GM21576 (cell line): ENCODE measurements at regions not wholly inside any gene's neighbourhood (a gene's known extent, or its start where the extent isn't known, plus 50 kb on each side); places are given as distances from the start of the nearest gene placed in this dataset.

Experiments used
- ATAC-seq: cut with Tn5 transposase; IDR thresholded peaks from one replicate; pipeline ENCODE4 v1.9.1; 2021; ENCODE audit warnings: mild to moderate bottlenecking, moderate library complexity; ENCODE audit not compliant: unreplicated experiment

GRCh38 chr11:39145346-39145745, 2314.1 kb downstream of the LRRC4C start:
- ATAC-seq = no peak

GRCh38 chr11:39144351-39145130, 2314.9 kb downstream of the LRRC4C start:
- no peak for ATAC-seq

DNA sequence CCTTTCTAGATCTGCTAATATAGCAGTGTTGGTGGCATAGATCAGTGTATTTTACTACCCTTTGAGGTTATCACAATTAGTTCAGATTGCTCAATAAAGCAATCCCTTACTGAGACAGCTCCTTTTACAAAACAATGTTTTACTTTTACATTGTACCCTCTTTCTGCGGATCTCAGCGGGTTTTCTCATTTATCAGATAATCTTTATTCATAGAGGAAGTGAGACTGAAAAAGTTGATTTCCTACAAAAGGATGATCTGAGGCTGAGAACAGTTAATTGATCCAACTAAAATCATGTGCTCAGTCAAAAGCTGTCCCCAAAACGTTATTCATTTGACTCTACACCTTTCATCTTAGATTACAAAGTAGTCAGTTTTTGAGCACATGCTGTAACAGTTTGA, 2319.9 kb downstream of the LRRC4C start:
- ATAC-seq = no peak

DNA sequence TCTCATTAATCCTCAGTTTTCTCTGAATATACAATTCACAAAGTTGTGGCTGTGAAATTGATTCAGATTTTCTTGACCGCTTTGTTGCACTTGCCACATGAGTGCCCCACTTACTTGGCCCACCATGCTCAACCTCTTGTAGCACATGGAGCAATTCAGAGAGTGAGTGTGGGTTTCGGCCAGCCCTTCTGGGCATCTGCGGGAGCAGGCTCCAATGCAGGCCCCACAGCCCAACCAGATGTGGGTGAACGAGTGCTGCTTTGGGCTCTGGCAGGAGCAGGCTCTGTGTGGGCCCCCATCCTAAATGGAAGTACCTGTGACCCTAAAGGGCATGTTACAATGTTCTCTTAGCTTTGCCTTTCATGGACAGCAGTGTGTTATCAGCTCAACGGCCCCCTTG, 2338.6 kb downstream of the LRRC4C start:
- ATAC-seq = no peak

DNA sequence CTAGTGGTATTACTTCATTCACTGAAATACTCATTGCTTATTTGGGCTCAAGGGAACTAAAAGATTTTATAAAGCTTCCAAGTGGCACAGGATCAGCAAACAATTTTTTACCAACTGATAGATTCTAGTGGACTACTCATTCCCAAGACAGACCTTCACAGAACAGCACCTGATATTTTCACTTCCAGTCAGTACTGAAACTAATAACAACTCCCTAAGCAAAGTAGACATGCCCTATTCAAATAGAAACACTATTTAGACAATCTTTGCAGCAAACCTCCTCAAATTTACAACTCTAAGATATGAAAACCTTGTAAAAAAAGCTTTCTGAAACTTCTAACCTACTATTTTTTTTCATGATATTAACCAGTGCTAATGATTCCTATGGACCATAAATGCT, 2345.8 kb downstream of the LRRC4C start:
- no peak for ATAC-seq

DNA sequence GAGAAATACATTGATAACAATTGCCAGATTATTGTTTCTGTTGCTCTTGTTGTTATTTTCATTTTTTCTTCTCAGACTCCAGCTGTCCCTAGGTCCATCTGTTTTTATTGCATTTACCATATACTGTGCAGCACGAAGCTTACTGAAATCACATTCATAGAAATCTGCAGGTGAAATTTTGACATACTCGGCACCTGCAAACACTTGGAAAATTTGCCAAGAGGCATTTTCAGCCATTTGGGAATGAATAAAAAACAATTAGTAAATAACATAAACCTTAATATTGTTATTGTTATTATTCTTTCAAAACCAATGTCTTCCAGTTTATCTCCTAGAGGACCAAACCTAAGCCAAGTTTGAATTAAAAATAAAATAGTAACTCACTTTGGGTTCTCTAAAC, 2357.2 kb downstream of the LRRC4C start:
- no peak for ATAC-seq

DNA sequence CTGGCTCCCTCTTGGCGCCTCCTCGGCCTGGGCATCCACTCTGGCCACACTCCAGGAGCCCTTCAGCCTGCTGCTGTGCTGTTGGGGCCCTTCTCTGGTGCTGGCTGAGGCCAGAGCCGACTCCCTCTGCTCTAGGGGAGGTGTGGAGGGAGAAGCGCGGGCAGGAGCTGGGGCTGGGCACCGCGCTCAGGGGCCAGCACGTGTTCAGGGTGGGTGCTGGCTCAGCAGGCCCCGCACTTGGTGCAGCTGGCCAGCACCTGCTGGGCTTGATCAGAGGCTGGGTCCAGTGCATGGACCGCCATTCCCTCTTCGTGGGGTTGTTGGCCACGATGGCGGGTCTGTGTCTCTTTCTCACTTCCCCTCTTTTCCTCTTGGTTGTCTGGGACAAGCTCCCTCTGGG, 2381.0 kb downstream of the LRRC4C start:
- no peak for ATAC-seq

GRCh38 chr11:39037611-39038010, 2421.8 kb downstream of the LRRC4C start:
- ATAC-seq = no peak

DNA sequence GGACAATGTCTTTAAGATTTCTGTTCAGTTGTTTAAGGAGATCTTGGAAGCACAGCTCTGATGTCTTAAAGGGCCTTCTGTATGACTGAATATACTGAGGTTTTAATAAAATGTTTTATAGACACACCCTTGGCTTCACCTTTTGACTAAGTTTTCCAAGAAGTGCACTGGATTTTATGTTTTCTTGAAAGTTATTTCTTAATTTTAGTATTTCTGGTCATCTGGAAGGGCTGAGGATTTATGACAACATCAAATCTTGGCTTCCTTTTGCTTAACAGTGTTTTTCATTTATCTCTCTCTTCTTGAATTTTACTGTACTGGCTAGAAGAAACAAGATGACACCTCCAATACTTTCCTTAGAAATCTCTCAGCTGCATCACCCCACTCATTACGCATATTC, 2423.4 kb downstream of the LRRC4C start:
- no peak for ATAC-seq

GRCh38 chr11:39021539-39021938, 2423.5 kb upstream of the RAG2 start:
- no peak for ATAC-seq

- no peak for ATAC-seq
These were observed 2413.8 kb upstream of the RAG2 start for GRCh38 chr11:39011797-39012196.

- ATAC-seq = no peak
These were observed 2392.8 kb upstream of the RAG2 start for GRCh38 chr11:38990841-38991240.

- ATAC-seq = no peak
These were observed 2392.1 kb upstream of the RAG2 start for GRCh38 chr11:38990139-38990538.

DNA sequence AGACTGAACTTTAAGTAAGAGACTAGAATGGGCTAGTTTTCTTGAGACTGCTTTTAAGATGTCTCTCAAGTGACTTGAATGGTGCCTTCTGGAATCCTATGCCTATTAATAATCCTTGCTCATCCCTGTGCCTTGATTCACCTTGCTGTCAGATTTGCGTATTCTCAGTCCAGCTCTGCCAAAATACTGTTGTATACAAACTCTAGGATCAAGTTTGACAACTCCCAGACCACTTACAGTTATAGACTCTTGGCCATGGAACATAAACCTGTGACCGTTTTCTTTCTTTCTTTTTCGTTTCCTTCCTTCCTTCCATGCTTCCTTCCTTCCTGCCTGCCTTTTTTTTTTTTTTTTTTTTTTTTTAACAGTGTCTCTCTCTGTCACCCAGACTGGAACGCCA, 2390.9 kb upstream of the RAG2 start:
- ATAC-seq = no peak

DNA sequence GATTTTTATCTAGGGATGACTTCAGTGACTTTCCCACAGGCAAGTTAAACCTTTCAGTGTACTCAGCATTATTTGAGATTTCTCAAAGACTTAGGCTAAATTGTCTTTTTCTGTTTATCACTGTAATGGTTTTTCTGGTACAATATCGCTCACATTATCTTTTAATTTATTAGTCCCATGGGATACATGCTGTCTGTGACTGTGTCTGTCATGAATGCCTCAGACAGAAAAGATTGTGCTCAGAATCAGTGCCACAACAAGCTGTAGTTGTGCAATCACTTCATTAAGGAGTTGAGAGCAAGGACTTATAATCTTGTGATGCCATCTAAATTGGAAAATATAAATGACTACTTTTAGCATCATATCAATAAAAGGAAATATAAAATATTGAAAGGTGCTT, 2374.2 kb upstream of the RAG2 start:
- no peak for ATAC-seq

- no peak for ATAC-seq
These were observed 2373.1 kb upstream of the RAG2 start for GRCh38 chr11:38971141-38971540.

DNA sequence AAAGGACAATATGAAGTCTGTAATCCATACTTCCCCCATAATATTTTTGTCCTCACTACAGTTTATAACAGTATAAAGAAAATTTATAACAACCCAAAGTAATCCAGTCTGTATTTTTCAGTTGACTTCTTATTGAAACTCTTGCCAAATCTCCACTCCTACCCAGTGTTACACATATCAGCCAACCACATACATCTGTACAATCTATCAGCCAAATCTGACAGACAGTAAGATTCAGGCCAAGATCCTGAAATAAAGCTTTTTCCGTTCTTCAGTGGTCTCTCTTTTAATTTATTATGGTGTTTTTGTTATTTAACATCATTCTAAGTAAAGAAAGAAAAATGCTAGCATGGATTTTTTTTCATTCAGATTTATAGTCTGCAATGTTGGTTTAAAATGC, 2370.9 kb upstream of the RAG2 start:
- ATAC-seq = no peak

- no peak for ATAC-seq
These were observed 2354.7 kb upstream of the RAG2 start for GRCh38 chr11:38952698-38953097.

- ATAC-seq = no peak
These were observed 2352.8 kb upstream of the RAG2 start for GRCh38 chr11:38950867-38951266.

DNA sequence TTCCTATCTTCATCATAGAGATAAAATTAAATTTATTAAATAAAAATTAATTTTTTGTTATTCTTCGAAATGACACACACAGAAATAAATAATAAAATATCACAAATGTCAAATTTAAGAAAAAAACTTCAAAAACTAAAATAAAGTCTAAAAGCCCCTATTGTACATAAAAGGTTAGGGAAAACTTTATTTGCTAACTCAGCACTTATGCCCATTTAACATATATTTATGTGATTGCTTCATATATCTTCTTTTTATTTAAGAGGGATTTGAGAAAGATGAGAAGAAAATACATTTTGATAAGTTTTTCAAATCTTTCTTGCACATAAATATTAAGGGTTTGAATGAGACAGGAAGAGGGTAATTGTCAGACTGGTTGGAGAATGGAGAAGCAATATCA, 2350.4 kb upstream of the RAG2 start:
- ATAC-seq = no peak

GRCh38 chr11:38937709-38938108, 2339.7 kb upstream of the RAG2 start:
- no peak for ATAC-seq

DNA sequence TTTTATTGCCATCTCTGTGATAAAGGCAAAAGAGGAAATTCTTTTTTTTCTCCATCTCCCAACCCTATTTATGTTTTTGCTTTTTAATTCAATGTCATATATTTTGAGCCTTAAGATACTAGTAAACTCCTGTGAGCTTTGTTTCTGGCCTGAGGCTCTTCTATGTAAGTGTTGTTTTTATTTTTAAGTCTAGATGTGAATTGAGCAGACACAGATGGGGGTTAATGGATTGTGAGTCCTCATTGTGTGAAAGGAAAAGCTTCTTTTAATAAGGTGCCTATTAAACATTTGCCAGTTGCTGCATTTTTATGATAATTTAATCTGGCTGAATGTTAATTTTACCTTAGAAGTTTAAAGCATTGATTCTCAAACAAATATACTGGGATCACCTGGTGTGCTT, 2337.9 kb upstream of the RAG2 start:
- no peak for ATAC-seq

DNA sequence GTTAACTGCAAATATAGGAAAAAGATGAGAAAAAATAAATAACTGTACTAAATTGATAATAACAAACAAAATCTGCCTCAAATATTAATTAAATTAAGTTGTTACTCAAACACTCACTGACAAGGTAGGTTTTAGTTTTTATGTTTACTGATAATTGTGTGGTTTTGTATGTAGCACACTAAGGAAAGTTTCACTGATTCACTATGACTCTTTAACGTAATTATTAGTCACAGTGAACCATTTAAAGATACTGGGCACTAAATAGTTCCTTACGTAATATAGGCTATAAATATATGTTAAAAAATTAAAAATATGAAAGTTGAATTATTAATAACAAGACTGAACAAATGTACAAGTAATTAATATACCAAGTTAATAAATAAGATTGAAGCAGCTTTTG, 2330.0 kb upstream of the RAG2 start:
- no peak for ATAC-seq
